T-helper 1 cell treated with Interleukin-12 subunit alpha and Interleukin-12 subunit beta and Interleukin-4 antibody, amounts not matched to agents 30 μg/mL and 1 μg/mL, for 36 hours (primary cell): ENCODE measurements at regions not wholly inside any gene's neighbourhood (a gene's known extent, or its start where the extent isn't known, plus 50 kb on each side); places are given as distances from the start of the nearest gene placed in this dataset.

Experiments used
- H3K27ac Mint-ChIP-seq: one replicate; pipeline ENCODE4 v1.8.0; 2021; ENCODE audit warnings: mild to moderate bottlenecking, mixed read lengths
- H3K27me3 Mint-ChIP-seq: one replicate; pipeline ENCODE4 v1.8.0; 2021; ENCODE audit warnings: low read depth, mixed read lengths
- H3K36me3 Mint-ChIP-seq: one replicate; pipeline ENCODE4 v1.8.0; 2021; ENCODE audit warnings: low read depth, mixed read lengths
- H3K4me1 Mint-ChIP-seq: one replicate; pipeline ENCODE4 v1.8.0; 2021; ENCODE audit warnings: low read depth, mixed read lengths
- H3K4me3 Mint-ChIP-seq: one replicate; pipeline ENCODE4 v1.8.0; 2021; ENCODE audit warnings: mild to moderate bottlenecking, moderate library complexity, mixed read lengths
- H3K9me3 Mint-ChIP-seq: one replicate; pipeline ENCODE4 v1.8.0; 2021; ENCODE audit warnings: mixed read lengths

DNA sequence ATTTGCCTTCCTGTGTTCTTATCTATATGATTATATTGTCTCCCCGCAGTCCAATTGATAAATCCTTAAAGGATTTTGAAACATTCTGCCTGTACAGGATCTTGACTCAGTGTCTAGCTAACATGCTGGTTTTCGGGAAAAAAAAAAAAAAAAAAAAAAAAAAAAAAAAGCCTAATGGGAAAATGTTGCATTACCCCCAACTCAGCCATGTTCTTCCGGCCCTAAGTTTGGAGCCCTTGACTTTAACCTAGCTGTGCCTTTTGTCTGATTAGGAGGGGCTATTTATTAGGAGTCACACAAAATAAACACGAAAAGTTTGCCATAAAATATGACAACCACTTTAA lies 244.4 kb upstream of the TCF21 start:
- H3K4me1 Mint-ChIP-seq: no peaks in the 10 kb centered on the region
- H3K4me3 Mint-ChIP-seq: no peak overlapping the region
- H3K27me3 Mint-ChIP-seq: no peaks in the 10 kb centered on the region
- H3K36me3 Mint-ChIP-seq: no peaks in the 10 kb centered on the region
- H3K27ac Mint-ChIP-seq: no peak overlapping the region
- H3K9me3 Mint-ChIP-seq: no peaks in the 10 kb centered on the region

DNA sequence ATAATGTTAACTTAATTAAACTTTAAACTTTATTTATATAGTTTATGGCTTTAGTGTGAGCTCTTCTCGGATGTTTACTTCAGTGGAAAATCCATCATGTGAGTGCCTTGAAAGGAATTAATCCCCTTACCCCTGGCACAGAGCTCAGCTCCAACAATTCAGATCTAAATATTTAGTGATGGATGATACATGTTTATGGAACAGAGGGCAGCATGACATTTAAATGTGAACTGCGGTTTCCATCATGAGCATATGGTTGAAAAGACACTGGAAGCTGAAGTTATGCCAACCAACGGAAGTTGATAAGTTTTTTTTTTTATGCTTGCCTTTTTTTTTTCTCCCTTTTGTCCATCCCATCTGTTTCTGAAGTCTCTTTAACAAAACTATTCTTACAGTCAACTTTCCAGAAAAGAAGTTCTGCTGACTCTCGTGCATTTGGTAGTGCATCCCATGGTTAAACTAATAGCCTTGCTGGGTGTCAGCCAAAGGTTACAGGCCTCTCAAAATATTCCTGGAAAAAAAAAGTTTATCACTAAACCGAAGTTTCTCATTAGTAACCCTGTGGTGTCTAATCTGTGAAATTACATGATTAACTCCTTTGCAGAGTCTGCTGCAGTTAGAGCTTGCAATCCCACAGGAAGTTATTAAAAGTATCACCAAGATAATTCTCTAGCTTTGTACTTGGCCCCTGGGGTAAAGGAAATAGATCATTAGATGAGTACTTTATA lies 243.9 kb upstream of the TCF21 start:
- Mint-ChIP-seq H3K4me3 (no peak overlapping the region), H3K27me3 (no peaks in the 10 kb centered on the region), H3K4me1 (no peaks in the 10 kb centered on the region), H3K9me3 (no peaks in the 10 kb centered on the region), H3K36me3 (no peaks in the 10 kb centered on the region), H3K27ac (no peak overlapping the region)

DNA sequence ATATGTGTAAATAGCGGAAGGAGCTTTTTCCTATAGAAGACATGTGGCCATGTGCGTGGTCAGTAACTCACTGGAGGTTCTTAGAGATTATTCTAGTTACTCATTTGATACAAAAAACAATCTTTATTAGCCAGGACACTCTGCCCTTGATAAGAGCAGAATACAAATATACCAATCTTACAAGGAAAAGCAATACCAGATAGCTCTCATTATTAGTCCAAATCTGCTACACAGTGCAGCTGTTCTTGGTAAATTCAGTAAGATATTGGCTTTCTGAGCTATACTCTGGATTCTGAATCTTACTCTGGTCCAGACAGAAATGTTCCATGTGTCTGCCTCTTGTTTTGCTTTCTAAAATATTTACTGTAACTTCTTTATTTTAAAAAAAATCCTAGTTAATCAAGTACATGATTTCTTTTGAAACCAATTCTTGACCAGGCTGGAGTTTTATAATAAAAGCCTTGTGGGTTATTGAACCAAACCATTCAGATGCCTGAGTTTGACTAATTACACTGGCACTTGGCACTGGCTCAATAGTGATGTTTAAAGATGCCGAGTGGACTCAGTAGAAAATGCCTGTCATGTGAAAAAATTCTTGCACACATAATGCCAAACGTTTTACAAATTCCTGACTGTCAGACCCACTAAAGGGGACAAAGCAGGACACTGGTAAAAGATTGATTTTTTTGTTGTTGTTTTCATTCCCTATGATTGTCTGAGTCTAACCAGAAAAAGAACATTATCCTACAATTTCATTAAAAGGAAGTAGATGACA lies 242.8 kb upstream of the TCF21 start:
- Mint-ChIP-seq H3K9me3 (no peaks in the 10 kb centered on the region), H3K36me3 (no peaks in the 10 kb centered on the region), H3K27me3 (no peaks in the 10 kb centered on the region), H3K4me3 (no peak overlapping the region), H3K4me1 (no peaks in the 10 kb centered on the region), H3K27ac (no peak overlapping the region)

DNA sequence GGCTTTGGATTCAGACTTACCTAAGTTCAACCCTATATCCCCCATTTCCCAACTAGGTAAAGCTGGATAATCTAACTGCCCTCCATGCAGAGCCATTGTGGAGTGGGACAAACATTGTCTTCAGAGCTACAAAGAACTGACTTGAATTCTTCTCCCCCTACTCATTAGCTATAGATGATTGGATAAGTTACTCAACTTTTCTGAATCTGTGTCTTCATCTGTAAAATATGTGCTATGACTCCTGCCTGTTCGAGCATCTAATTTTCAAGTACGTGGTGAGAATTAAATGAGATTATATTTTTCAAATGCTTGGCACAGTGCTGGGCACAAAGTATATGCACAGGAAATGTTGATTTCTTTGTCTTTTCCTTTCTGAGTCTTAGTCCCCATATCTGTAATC lies 240.3 kb upstream of the TCF21 start:
- Mint-ChIP-seq H3K4me1 (no peaks in the 10 kb centered on the region), H3K36me3 (no peaks in the 10 kb centered on the region), H3K9me3 (no peaks in the 10 kb centered on the region), H3K4me3 (no peak overlapping the region), H3K27ac (no peak overlapping the region), H3K27me3 (no peaks in the 10 kb centered on the region)

DNA sequence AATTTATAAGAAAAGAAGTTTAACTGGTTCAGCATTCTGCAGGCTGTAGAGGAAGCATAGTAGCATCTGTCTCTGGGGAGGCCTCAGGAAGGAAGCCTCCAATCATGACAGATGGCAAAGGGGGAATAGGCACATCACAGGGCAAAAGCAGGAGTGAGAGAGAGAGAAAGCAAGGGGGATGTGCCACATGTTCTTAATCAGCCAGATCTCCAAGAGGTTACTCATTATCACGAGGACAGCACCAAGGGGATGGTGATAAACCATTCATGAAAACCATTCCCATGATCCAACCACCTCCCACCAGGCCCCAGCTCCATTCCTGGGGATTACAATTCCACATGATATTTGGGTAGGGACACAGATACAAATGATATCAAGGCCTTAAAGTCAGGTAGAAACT lies 217.5 kb upstream of the TCF21 start:
- Mint-ChIP-seq H3K4me1 (no peaks in the 10 kb centered on the region), H3K4me3 (no peak overlapping the region), H3K9me3 (no peaks in the 10 kb centered on the region), H3K36me3 (no peaks in the 10 kb centered on the region), H3K27ac (no peak overlapping the region), H3K27me3 (peaks cover 3% of the 10 kb centered on the region)

DNA sequence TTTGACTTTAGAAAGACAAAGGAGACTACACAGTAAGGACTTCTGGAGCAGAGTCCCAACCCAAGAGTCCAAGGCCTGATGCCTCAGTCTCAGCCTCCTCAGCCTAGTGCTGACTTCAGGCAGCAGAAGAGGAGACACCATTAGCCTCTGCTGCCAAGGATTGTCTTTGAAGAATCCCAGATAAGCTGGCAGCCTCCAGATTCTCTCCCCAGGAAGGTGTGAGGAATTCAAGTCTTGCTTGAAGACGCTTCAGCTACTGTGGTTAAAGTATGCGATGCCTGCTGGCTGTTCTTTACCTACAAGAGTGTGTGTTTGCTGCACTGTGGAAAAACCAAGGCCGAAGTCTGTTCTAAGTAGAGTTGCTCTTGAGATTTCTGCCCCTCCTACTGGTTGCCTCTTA lies 215.9 kb upstream of the TCF21 start:
- Mint-ChIP-seq H3K36me3 (no peaks in the 10 kb centered on the region), H3K27ac (no peak overlapping the region), H3K27me3 (peaks cover 3% of the 10 kb centered on the region), H3K4me1 (no peaks in the 10 kb centered on the region), H3K4me3 (no peak overlapping the region), H3K9me3 (no peaks in the 10 kb centered on the region)

DNA sequence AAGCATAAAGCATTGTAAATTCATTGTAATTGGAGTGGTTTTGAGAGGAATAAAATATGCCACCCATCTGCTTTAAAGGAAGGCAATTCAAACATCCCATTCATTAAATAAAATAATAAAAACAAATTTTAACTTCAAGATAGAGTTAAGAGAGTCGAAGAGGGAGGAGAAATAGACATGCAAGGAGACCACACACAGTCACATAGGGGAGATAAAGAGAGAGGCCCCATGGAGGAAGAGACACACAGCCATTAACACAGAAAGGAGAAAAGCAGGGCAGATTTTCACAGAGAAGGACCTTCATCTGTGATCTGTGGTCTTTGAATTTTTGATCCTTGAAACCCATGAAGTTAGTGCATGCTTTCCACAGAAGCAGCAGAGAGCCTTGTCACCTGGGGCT lies 214.3 kb upstream of the TCF21 start:
- Mint-ChIP-seq H3K27me3 (peaks cover 3% of the 10 kb centered on the region), H3K4me3 (no peak overlapping the region), H3K4me1 (no peaks in the 10 kb centered on the region), H3K27ac (no peak overlapping the region), H3K36me3 (no peaks in the 10 kb centered on the region), H3K9me3 (no peaks in the 10 kb centered on the region)

DNA sequence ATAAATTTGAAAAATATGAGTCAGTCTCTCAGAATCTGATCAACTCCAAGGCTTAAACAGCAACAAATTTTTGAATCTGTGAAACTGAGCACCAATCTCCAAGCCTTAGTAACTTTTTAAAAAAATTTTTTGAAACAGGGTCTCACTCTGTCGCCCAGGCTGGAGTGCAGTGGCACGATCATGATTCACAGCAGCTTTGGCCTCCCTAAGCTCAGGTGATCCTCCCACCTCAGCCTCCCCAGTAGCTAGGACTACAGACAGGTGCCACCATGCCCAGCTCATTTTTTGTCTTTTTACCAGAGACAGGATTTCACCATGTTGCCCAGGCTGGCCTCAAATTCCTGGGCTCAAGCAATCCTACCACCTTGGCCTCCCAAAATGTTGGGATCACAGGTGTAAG lies 207.9 kb upstream of the TCF21 start:
- Mint-ChIP-seq H3K4me3 (no peak overlapping the region), H3K36me3 (no peaks in the 10 kb centered on the region), H3K4me1 (no peaks in the 10 kb centered on the region), H3K27me3 (peaks cover 3% of the 10 kb centered on the region), H3K9me3 (no peaks in the 10 kb centered on the region), H3K27ac (no peak overlapping the region)

DNA sequence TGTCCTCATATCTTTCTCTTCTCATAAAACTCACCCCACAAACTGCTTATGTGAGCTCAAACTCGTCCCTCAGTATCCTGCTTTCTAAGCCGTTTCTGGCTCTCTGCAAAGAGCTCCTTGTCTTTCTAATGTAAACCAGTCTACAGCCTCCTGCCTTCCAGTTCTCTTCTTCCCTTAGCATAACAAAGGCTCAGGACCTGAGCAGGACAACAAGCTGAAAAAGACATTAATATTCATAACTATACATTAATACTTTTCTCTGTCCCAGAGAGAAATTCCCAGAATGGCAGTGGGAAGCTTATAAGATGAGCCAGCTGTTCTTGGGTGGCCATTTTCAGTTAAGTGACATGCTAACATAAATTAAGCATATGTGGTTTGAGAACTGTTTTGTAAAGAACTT lies 207.0 kb upstream of the TCF21 start:
- Mint-ChIP-seq H3K4me3 (no peak overlapping the region), H3K27me3 (no peaks in the 10 kb centered on the region), H3K4me1 (no peaks in the 10 kb centered on the region), H3K9me3 (no peaks in the 10 kb centered on the region), H3K36me3 (no peaks in the 10 kb centered on the region), H3K27ac (no peak overlapping the region)

DNA sequence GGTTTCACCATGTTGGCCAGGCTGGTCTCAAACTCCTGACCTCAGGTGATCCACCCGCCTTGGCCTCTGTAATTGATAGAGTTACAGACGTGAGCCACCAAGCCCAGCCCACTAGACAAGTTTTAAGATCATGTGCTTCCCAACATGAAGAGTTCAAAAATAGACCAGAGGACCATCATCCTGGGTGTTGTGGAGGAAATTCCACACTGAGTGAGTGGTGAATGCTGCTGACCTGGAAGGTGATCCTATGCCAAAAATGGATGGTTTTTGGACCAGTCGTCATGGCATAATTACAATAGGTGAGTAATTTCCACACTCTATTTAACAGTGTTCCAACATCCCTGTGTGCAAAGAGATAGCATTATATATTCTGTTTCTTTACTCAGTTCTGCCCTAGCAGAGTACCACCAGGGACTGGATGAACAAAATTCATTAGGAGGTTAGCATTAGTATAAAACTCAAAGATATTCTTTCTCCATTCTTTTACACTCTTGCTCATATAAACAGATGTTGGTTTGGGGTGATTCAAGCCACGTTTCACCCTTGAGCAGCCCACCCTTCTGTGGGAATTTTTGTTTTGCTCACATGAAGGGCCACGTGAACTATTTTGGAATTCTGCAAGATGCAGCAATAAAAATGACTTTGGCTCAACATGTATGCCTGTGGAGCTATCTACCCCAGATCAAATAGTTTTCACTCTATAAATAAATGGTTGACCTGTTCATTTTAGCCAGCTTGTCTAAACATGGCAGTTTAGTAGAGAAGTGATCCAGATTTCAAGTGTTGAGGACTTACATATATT lies 206.2 kb upstream of the TCF21 start:
- Mint-ChIP-seq H3K4me3 (no peak overlapping the region), H3K4me1 (no peaks in the 10 kb centered on the region), H3K36me3 (no peaks in the 10 kb centered on the region), H3K9me3 (no peaks in the 10 kb centered on the region), H3K27ac (no peak overlapping the region), H3K27me3 (no peaks in the 10 kb centered on the region)

DNA sequence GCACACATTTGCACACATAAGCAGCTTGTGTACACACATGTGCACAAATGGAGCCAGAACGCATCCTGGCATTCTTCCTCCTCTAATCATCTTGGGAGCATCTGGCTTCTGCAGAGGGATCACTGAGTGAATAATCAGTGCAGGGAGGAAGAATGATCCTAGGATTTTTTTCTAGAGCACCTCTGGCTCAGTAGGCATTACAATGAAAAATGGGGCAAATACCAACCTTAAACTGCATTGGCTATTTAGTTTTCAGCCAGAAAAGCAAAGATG lies 205.7 kb upstream of the TCF21 start:
- H3K27ac Mint-ChIP-seq: no peak overlapping the region
- no peak overlapping the region for H3K4me3 Mint-ChIP-seq
- no peaks in the 10 kb centered on the region for H3K4me1 Mint-ChIP-seq
- H3K36me3 Mint-ChIP-seq: no peaks in the 10 kb centered on the region
- no peaks in the 10 kb centered on the region for H3K9me3 Mint-ChIP-seq
- H3K27me3 Mint-ChIP-seq: no peaks in the 10 kb centered on the region

DNA sequence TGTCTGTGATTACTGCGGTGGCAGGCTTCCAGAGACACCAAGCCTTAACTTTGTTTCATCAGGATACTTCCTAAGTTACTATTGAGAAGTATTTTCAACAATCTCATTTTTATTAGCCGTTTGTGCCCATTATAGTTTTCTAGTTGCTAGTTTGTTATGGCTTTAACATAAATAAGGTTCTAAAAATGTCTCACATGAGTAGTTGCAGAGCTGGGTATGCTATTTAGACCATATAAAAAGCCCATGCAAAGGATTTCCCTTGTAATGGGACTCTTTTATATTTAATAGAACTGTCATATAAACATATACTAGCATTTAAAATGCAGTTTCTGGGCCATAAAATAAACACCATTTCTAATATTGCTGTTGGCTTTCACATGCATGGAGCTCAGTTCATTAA lies 205.3 kb upstream of the TCF21 start:
- Mint-ChIP-seq H3K4me1 (no peaks in the 10 kb centered on the region), H3K27me3 (no peaks in the 10 kb centered on the region), H3K36me3 (no peaks in the 10 kb centered on the region), H3K4me3 (no peak overlapping the region), H3K9me3 (no peaks in the 10 kb centered on the region), H3K27ac (no peak overlapping the region)

DNA sequence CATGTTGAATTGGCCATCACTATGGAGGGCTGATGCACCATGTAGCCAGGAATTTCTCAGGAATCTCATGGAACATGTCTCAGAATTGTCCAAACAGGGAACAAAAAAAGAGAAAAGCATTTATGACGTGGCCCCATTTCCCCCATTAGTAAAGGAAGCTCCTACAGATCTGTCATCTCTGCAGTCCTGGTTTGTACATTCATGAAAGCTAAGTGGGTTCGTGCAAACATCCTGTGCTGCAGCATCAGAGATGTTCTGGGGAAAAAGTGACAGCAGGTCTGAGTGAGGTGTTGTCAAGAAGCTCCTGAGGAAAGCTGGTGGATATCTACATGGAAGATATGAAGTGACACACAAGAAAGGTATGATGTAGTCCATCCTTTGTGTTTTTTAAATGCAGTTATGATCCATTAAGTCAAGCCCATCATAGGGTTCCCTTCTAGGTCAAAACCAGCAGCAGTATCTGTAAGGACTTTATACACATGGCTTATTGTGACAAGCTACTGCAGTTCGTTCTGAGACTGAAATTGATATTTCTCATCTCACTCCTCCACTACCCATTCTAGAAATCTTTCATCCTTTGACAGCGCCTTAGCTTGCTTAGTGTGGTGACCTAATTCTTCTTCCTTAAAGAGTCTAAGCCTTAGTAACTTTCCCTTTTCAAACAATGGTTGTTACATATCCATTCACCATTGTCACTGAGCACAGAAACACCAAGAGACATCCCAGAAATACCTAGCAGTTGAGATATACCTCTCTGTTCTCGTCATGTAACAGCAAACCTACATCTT lies 200.0 kb upstream of the TCF21 start:
- no peaks in the 10 kb centered on the region for H3K4me1 Mint-ChIP-seq
- no peak overlapping the region for H3K27ac Mint-ChIP-seq
- H3K36me3 Mint-ChIP-seq: no peaks in the 10 kb centered on the region
- no peak overlapping the region for H3K4me3 Mint-ChIP-seq
- H3K9me3 Mint-ChIP-seq: no peaks in the 10 kb centered on the region
- H3K27me3 Mint-ChIP-seq: no peaks in the 10 kb centered on the region

DNA sequence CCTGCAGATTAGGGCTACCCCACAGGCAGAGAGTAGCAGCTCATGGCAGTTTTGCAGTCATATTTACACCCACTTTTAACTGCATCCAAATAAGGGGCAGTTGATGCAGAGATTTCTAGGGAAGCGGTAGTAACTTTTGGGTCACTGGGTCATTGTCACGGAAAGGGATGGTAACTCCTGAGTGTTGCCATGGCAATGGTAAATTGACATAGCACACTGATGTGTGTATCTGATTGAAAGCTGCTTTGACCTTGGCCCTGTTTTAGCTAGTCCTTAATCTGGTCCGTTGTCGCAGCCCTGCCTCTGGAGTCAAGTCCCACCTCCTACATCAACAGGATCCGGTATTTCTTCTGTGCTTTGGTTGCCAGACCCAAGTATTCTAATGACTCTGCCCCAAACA lies 199.1 kb upstream of the TCF21 start:
- H3K9me3 Mint-ChIP-seq: no peaks in the 10 kb centered on the region
- H3K27me3 Mint-ChIP-seq: no peaks in the 10 kb centered on the region
- no peak overlapping the region for H3K27ac Mint-ChIP-seq
- no peaks in the 10 kb centered on the region for H3K4me1 Mint-ChIP-seq
- no peaks in the 10 kb centered on the region for H3K36me3 Mint-ChIP-seq
- no peak overlapping the region for H3K4me3 Mint-ChIP-seq
